ENCODE measurements at regions not wholly inside any gene's neighbourhood (a gene's known extent, or its start where the extent isn't known, plus 50 kb on each side); places are given as distances from the start of the nearest gene placed in this dataset.

- ChIA-PET CTCF (no interaction called here), POLR2A (no interaction called here)
- Mint-ChIP-seq H3K27ac (no peak overlapping the region), H3K27me3 (ENCODE audit: low read depth) (no peaks in the 10 kb centered on the region), H3K4me1 (peaks cover 2% of the 10 kb centered on the region; the same call in 1 of the 2 replicates), H3K36me3 (peaks cover 3% of the 10 kb centered on the region; the same call in 1 of the 2 replicates), H3K9me3 (peaks cover 6% of the 10 kb centered on the region), H3K4me3 (no peak overlapping the region)
- no peak for DNase-seq (ENCODE audit: low spot score)
- no peak for ATAC-seq
- TF ChIP-seq OVOL2 (CRISPR knock-in tag; IDR thresholded peaks at IDR 0.05; ENCODE audit: borderline replicate concordance), result no peak
- TF ChIP-seq FOXJ3 (CRISPR knock-in tag; IDR thresholded peaks at IDR 0.05; ENCODE audit: borderline replicate concordance), result no peak
- no peak for TF ChIP-seq KAT7 (CRISPR knock-in tag; IDR thresholded peaks at IDR 0.05; ENCODE audit: borderline replicate concordance)
- no peak for TF ChIP-seq NR2C2 (CRISPR knock-in tag; IDR thresholded peaks at IDR 0.05)
- TF ChIP-seq IRF2 (CRISPR knock-in tag; IDR thresholded peaks at IDR 0.05; ENCODE audit: borderline replicate concordance, low read depth), result no peak
- no peak for TF ChIP-seq SMAD3 (CRISPR knock-in tag; IDR thresholded peaks at IDR 0.05; ENCODE audit: borderline replicate concordance)
- no peak for TF ChIP-seq ETV6 (CRISPR knock-in tag; IDR thresholded peaks at IDR 0.05)
- no peak for TF ChIP-seq TP53 (CRISPR knock-in tag; IDR thresholded peaks at IDR 0.05)
- no peak for TF ChIP-seq CDX4 (CRISPR knock-in tag; IDR thresholded peaks at IDR 0.05; ENCODE audit: borderline replicate concordance)
- no peak for TF ChIP-seq STAT6 (CRISPR knock-in tag; conservative IDR thresholded peaks at IDR 0.05; ENCODE audit: low read depth)
- no peak for TF ChIP-seq ATF3 (CRISPR knock-in tag; conservative IDR thresholded peaks at IDR 0.05)
- TF ChIP-seq ZNF232 (CRISPR knock-in tag; IDR thresholded peaks at IDR 0.05), result no peak
- no peak for TF ChIP-seq NR3C1 (CRISPR knock-in tag; conservative IDR thresholded peaks at IDR 0.05; ENCODE audit: low read depth)
- TF ChIP-seq NFATC4 (CRISPR knock-in tag; IDR thresholded peaks at IDR 0.05), result no peak
- TF ChIP-seq ZBTB21 (CRISPR knock-in tag; IDR thresholded peaks at IDR 0.05; ENCODE audit: borderline replicate concordance), result no peak
- no peak for TF ChIP-seq FOXP1 (CRISPR knock-in tag; IDR thresholded peaks at IDR 0.05; ENCODE audit: borderline replicate concordance)
- no peak for TF ChIP-seq EMX1 (CRISPR knock-in tag; IDR thresholded peaks at IDR 0.05)
Observed at GRCh38 chr3:190995156-190995555, 132.7 kb upstream of the GMNC start.

GRCh38 chr3:190990898-190991297, 128.4 kb upstream of the GMNC start:
- TF ChIP-seq ZNF512 (CRISPR knock-in tag; IDR thresholded peaks at IDR 0.05; ENCODE audit: borderline replicate concordance) (no peak), HMGXB4 (CRISPR knock-in tag; IDR thresholded peaks at IDR 0.05) (no peak), ZNF263 (CRISPR knock-in tag; IDR thresholded peaks at IDR 0.05; ENCODE audit: low read depth) (no peak), JAZF1 (CRISPR knock-in tag; IDR thresholded peaks at IDR 0.05) (no peak)
- ATAC-seq (no peak), DNase-seq (ENCODE audit: low spot score) (no peak)
- no peak overlapping the region for H3K4me3 Mint-ChIP-seq
- H3K36me3 Mint-ChIP-seq, result peaks cover 39% of the 10 kb centered on the region
- no peaks in the 10 kb centered on the region; the same call in 1 of the 2 replicates for H3K27me3 Mint-ChIP-seq (ENCODE audit: low read depth)
- peaks cover 17% of the 10 kb centered on the region for H3K4me1 Mint-ChIP-seq
- H3K9me3 Mint-ChIP-seq, result peaks cover 40% of the 10 kb centered on the region
- CTCF ChIA-PET, result no interaction called here
- H3K27ac Mint-ChIP-seq, result no peak overlapping the region
- POLR2A ChIA-PET, result no interaction called here
